BLaER1 (cell line): ENCODE measurements at regions not wholly inside any gene's neighbourhood (a gene's known extent, or its start where the extent isn't known, plus 50 kb on each side); places are given as distances from the start of the nearest gene placed in this dataset.

ENCODE experiments used
- H3K27ac ChIP-seq: shearing (Covaris generic); formaldehyde crosslinking; 2 replicates; pipeline ENCODE4 v1.8.1; 2022
- H3K27me3 ChIP-seq: shearing (Covaris generic); formaldehyde crosslinking; 2 replicates; pipeline ENCODE4 v1.8.1; 2022
- H3K36me3 ChIP-seq: shearing (Covaris generic); formaldehyde crosslinking; 2 replicates; pipeline ENCODE4 v1.8.1; 2022
- H3K4me1 ChIP-seq: shearing (Covaris generic); formaldehyde crosslinking; 2 replicates; pipeline ENCODE4 v1.8.1; 2022
- H3K4me2 ChIP-seq: shearing (Covaris generic); formaldehyde crosslinking; 2 replicates; pipeline ENCODE4 v1.8.1; 2022
- H3K4me3 ChIP-seq: shearing (Covaris generic); formaldehyde crosslinking; 2 replicates; pipeline ENCODE4 v1.8.1; 2022
- H3K9ac ChIP-seq: shearing (Covaris generic); formaldehyde crosslinking; 2 replicates; pipeline ENCODE4 v1.8.1; 2022
- H3K9me3 ChIP-seq: shearing (Covaris generic); formaldehyde crosslinking; 2 replicates; pipeline ENCODE4 v1.8.1; 2022
- H4K20me1 ChIP-seq: shearing (Covaris generic); formaldehyde crosslinking; 2 replicates; pipeline ENCODE4 v1.8.1; 2022
- Cebpa-rat ChIP-seq: shearing (Covaris generic); IDR thresholded peaks from 2 replicates; pipeline ENCODE4 v1.8.1; 2022

GRCh38 chr11:43035086-43035485 is 276.7 kb upstream of the API5 start:
- H3K4me1 ChIP-seq: no peaks in the 10 kb centered on the region
- no peak overlapping the region for H3K4me2 ChIP-seq
- no peaks in the 10 kb centered on the region for H3K9me3 ChIP-seq
- H3K9ac ChIP-seq: no peak overlapping the region
- no peak overlapping the region for H3K4me3 ChIP-seq
- no peaks in the 10 kb centered on the region for H3K27me3 ChIP-seq
- TF ChIP-seq Cebpa-rat: no peak
- no peak overlapping the region for H3K27ac ChIP-seq
- H3K36me3 ChIP-seq: no peaks in the 10 kb centered on the region
- no peaks in the 10 kb centered on the region for H4K20me1 ChIP-seq

DNA sequence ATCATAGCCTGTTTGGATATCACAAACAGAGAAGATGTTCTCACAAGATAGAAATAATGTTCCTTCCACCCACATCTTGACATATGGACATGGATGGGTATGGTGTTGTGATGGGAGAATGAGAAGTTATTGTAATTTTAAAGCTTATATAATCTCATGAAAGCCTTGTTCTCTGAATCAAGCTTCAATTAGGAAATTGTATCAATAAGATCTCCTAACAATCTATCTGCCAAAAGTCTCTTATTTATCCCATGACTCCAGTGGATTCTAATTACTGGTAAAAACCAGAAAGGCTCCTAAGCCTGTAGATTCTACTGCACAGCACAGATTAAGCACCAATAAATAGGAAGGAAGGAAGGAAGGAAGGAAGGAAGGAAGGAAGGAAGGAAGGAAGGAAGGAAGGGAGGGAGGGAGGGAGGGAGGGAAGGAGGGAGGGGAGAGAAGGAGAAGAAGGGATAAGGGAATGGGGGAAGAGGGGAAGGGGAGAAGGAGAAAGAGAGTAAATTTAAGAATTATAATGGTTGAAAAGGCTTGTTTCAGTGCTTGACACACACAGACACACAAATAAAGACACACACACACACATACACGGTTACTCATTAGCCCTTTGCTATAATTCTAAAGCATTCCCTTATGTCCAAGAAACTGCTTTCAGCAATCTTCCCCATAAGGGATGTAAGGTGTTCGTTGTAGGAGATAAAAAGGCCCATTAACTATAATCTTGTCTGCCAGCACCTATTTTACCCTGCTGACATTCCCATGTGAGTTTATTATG is 258.0 kb upstream of the API5 start:
- no peaks in the 10 kb centered on the region for H3K27me3 ChIP-seq
- no peaks in the 10 kb centered on the region for H3K36me3 ChIP-seq
- H3K4me3 ChIP-seq: no peak overlapping the region
- no peak for TF ChIP-seq Cebpa-rat
- no peak overlapping the region for H3K4me2 ChIP-seq
- H3K9ac ChIP-seq: no peak overlapping the region
- no peaks in the 10 kb centered on the region for H3K9me3 ChIP-seq
- H3K27ac ChIP-seq: no peak overlapping the region
- H4K20me1 ChIP-seq: no peaks in the 10 kb centered on the region
- peaks cover 22% of the 10 kb centered on the region for H3K4me1 ChIP-seq

GRCh38 chr11:43067681-43068080 is 244.1 kb upstream of the API5 start:
- H3K9me3 ChIP-seq: peaks cover 40% of the 10 kb centered on the region
- no peaks in the 10 kb centered on the region for H3K27me3 ChIP-seq
- TF ChIP-seq Cebpa-rat: no peak
- no peak overlapping the region for H3K9ac ChIP-seq
- no peaks in the 10 kb centered on the region for H4K20me1 ChIP-seq
- peaks cover 58% of the 10 kb centered on the region for H3K4me1 ChIP-seq
- peak overlapping the region; percentile 41 for H3K4me2 ChIP-seq
- no peaks in the 10 kb centered on the region for H3K36me3 ChIP-seq
- H3K27ac ChIP-seq: no peak overlapping the region
- no peak overlapping the region for H3K4me3 ChIP-seq

GRCh38 chr11:43071338-43071737 is 240.5 kb upstream of the API5 start:
- no peak for TF ChIP-seq Cebpa-rat

GRCh38 chr11:43072096-43072495 is 239.7 kb upstream of the API5 start:
- H3K9me3 ChIP-seq: peaks cover 36% of the 10 kb centered on the region
- peak overlapping the region; percentile 44 for H3K4me2 ChIP-seq
- H3K9ac ChIP-seq: no peak overlapping the region
- H3K36me3 ChIP-seq: no peaks in the 10 kb centered on the region
- TF ChIP-seq Cebpa-rat: no peak
- no peak overlapping the region for H3K4me3 ChIP-seq
- no peaks in the 10 kb centered on the region for H3K27me3 ChIP-seq
- no peaks in the 10 kb centered on the region for H4K20me1 ChIP-seq
- no peak overlapping the region for H3K27ac ChIP-seq
- peaks cover 42% of the 10 kb centered on the region for H3K4me1 ChIP-seq

More at GRCh38 chr11:43071338-43071737, 240.5 kb upstream of the API5 start:
- Histone ChIP-seq H4K20me1 (no peaks in the 10 kb centered on the region), H3K9me3 (peaks cover 31% of the 10 kb centered on the region), H3K4me3 (no peak overlapping the region), H3K36me3 (no peaks in the 10 kb centered on the region), H3K4me1 (peaks cover 50% of the 10 kb centered on the region), H3K27ac (no peak overlapping the region), H3K4me2 (peak overlapping the region; percentile 4; the same call in 1 of the 2 replicates), H3K27me3 (no peaks in the 10 kb centered on the region), H3K9ac (no peak overlapping the region)

- TF ChIP-seq Cebpa-rat: no peak
- Histone ChIP-seq H3K27ac (peak overlapping the region; percentile 40; the same call in 1 of the 2 replicates), H3K4me2 (peak overlapping the region; percentile 44), H3K4me1 (peaks cover 34% of the 10 kb centered on the region), H4K20me1 (no peaks in the 10 kb centered on the region), H3K9ac (no peak overlapping the region), H3K9me3 (peaks cover 36% of the 10 kb centered on the region), H3K4me3 (no peak overlapping the region), H3K27me3 (no peaks in the 10 kb centered on the region), H3K36me3 (no peaks in the 10 kb centered on the region)
Observed at GRCh38 chr11:43072911-43073310, 238.9 kb upstream of the API5 start.

GRCh38 chr11:43074810-43075209 is 237.0 kb upstream of the API5 start:
- no peak overlapping the region for H3K27ac ChIP-seq
- no peaks in the 10 kb centered on the region for H3K27me3 ChIP-seq
- H3K4me3 ChIP-seq: no peak overlapping the region
- H4K20me1 ChIP-seq: no peaks in the 10 kb centered on the region
- TF ChIP-seq Cebpa-rat: no peak
- H3K36me3 ChIP-seq: no peaks in the 10 kb centered on the region
- H3K4me2 ChIP-seq: no peak overlapping the region
- no peak overlapping the region for H3K9ac ChIP-seq
- peaks cover 25% of the 10 kb centered on the region for H3K4me1 ChIP-seq
- peaks cover 23% of the 10 kb centered on the region for H3K9me3 ChIP-seq

- H3K27ac ChIP-seq: no peak overlapping the region
Observed at GRCh38 chr11:43101113-43101512, 210.7 kb upstream of the API5 start.

DNA sequence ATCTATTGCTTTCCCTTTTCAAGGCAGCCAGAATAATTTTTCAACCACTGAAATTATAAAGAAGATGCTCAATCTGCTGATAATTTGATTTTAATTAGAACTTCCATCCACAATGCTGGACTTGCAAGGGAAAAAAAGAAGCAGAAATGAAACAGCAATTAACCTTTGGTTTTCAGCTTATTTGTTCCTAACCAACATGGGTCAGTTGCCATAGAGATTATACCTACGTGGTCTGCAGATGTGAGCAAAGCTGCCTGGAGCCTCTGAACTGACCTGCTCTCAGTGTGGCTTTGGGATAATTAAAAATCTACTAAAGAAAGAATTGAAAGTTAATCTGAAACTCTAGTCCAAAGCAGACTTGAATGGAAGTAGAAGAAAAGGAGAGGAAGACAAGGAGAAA is 195.7 kb upstream of the API5 start:
- TF ChIP-seq Cebpa-rat: no peak
- no peaks in the 10 kb centered on the region for H3K4me1 ChIP-seq
- no peak overlapping the region for H3K9ac ChIP-seq
- no peaks in the 10 kb centered on the region for H4K20me1 ChIP-seq
- no peak overlapping the region for H3K4me3 ChIP-seq
- H3K9me3 ChIP-seq: peaks cover 3% of the 10 kb centered on the region; the same call in 1 of the 2 replicates
- H3K27me3 ChIP-seq: no peaks in the 10 kb centered on the region
- H3K36me3 ChIP-seq: no peaks in the 10 kb centered on the region
- H3K27ac ChIP-seq: no peak overlapping the region
- no peak overlapping the region for H3K4me2 ChIP-seq

More at GRCh38 chr11:43101113-43101512, 210.7 kb upstream of the API5 start:
- H3K4me1 ChIP-seq: no peaks in the 10 kb centered on the region
- no peak overlapping the region for H3K4me3 ChIP-seq
- no peaks in the 10 kb centered on the region for H3K27me3 ChIP-seq
- no peaks in the 10 kb centered on the region for H3K9me3 ChIP-seq
- no peak overlapping the region for H3K4me2 ChIP-seq
- TF ChIP-seq Cebpa-rat: no peak
- H4K20me1 ChIP-seq: no peaks in the 10 kb centered on the region
- H3K36me3 ChIP-seq: no peaks in the 10 kb centered on the region
- no peak overlapping the region for H3K9ac ChIP-seq

- H3K4me1 ChIP-seq: peaks cover 12% of the 10 kb centered on the region
- TF ChIP-seq Cebpa-rat: no peak
Observed at GRCh38 chr11:43119275-43119970, 192.4 kb upstream of the API5 start.

More at GRCh38 chr11:43119275-43119970, 192.4 kb upstream of the API5 start:
- Histone ChIP-seq H3K9ac (no peak overlapping the region), H4K20me1 (no peaks in the 10 kb centered on the region), H3K4me2 (no peak overlapping the region), H3K27ac (no peak overlapping the region), H3K4me3 (no peak overlapping the region), H3K36me3 (no peaks in the 10 kb centered on the region), H3K9me3 (peaks cover 3% of the 10 kb centered on the region; the same call in 1 of the 2 replicates), H3K27me3 (no peaks in the 10 kb centered on the region)
